H9 (cell line): ENCODE measurements at regions not wholly inside any gene's neighbourhood (a gene's known extent, or its start where the extent isn't known, plus 50 kb on each side); places are given as distances from the start of the nearest gene placed in this dataset.

Experiments used
- DNase-seq: peaks from one replicate; pipeline ENCODE4 v3.0.0-alpha.2; 2017
- H2AFZ ChIP-seq: one replicate; pipeline ENCODE4 v1.6.1; 2013; ENCODE audit warnings: mild to moderate bottlenecking, low read length, control low read depth, moderate library complexity
- H2AK5ac ChIP-seq: 2 replicates; pipeline ENCODE4 v1.6.1; 2013; ENCODE audit warnings: low read length, control low read depth, mixed read lengths; ENCODE audit not compliant: insufficient read length
- H2BK120ac ChIP-seq: one replicate; pipeline ENCODE4 v1.6.1; 2013; ENCODE audit warnings: low read depth, mild to moderate bottlenecking, low read length, control low read depth, inconsistent platforms; ENCODE audit not compliant: poor library complexity, severe bottlenecking
- H2BK12ac ChIP-seq: 2 replicates; pipeline ENCODE4 v1.6.1; 2013; ENCODE audit warnings: low read length, control low read depth, mixed read lengths, low read depth; ENCODE audit not compliant: insufficient read length
- H2BK15ac ChIP-seq: 2 replicates; pipeline ENCODE4 v1.6.1; 2013; ENCODE audit warnings: low read depth, low read length, control low read depth
- H2BK20ac ChIP-seq: one replicate; pipeline ENCODE4 v1.6.1; 2013; ENCODE audit warnings: low read depth, mild to moderate bottlenecking, low read length, control low read depth, inconsistent platforms; ENCODE audit not compliant: poor library complexity, severe bottlenecking
- H2BK5ac ChIP-seq: 2 replicates; pipeline ENCODE4 v1.6.1; 2013; ENCODE audit warnings: low read length, control low read depth, mixed read lengths; ENCODE audit not compliant: insufficient read length
- H3K14ac ChIP-seq: 2 replicates; pipeline ENCODE4 v1.6.1; 2013; ENCODE audit warnings: low read length, control low read depth; ENCODE audit not compliant: insufficient read depth
- H3K18ac ChIP-seq: 2 replicates; pipeline ENCODE4 v1.6.1; 2013; ENCODE audit warnings: low read depth, mild to moderate bottlenecking, mixed read lengths, low read length, control low read depth; ENCODE audit not compliant: insufficient read length
- H3K23ac ChIP-seq: 2 replicates; pipeline ENCODE4 v1.6.1; 2013; ENCODE audit warnings: low read length, control low read depth, mixed read lengths, low read depth; ENCODE audit not compliant: insufficient read length
- H3K23me2 ChIP-seq: 2 replicates; pipeline ENCODE4 v1.6.1; 2013; ENCODE audit warnings: low read depth, mild to moderate bottlenecking, mixed read lengths, low read length, control low read depth; ENCODE audit not compliant: insufficient read length, poor library complexity, severe bottlenecking
- H3K27ac ChIP-seq: 2 replicates; pipeline ENCODE4 v1.5.1; 2013; ENCODE audit warnings: low read length, control low read depth, mixed read lengths, low read depth; ENCODE audit not compliant: insufficient read length
- H3K27me3 ChIP-seq: 2 replicates; pipeline ENCODE4 v1.6.1; 2013; ENCODE audit warnings: low read length, control low read depth, inconsistent platforms; ENCODE audit not compliant: insufficient read depth
- H3K4ac ChIP-seq: 2 replicates; pipeline ENCODE4 v1.6.1; 2013; ENCODE audit warnings: low read depth, mild to moderate bottlenecking, control low read depth, inconsistent platforms, low read length, moderate library complexity
- H3K4me1 ChIP-seq: 2 replicates; pipeline ENCODE4 v1.6.1; 2013; ENCODE audit warnings: low read length, control low read depth, inconsistent platforms; ENCODE audit not compliant: insufficient read depth
- H3K4me2 ChIP-seq: 2 replicates; pipeline ENCODE4 v1.6.1; 2013; ENCODE audit warnings: low read length, control low read depth, mixed read lengths; ENCODE audit not compliant: insufficient read length, insufficient read depth
- H3K56ac ChIP-seq: 2 replicates; pipeline ENCODE4 v1.6.1; 2013; ENCODE audit warnings: low read depth, mild to moderate bottlenecking, mixed read lengths, low read length, control low read depth; ENCODE audit not compliant: insufficient read length
- H3K79me1 ChIP-seq: 2 replicates; pipeline ENCODE4 v1.6.1; 2013; ENCODE audit warnings: low read depth, mild to moderate bottlenecking, moderate library complexity, low read length, control low read depth, inconsistent platforms; ENCODE audit not compliant: insufficient read depth, poor library complexity, severe bottlenecking
- H3K79me2 ChIP-seq: 2 replicates; pipeline ENCODE4 v1.6.1; 2013; ENCODE audit warnings: low read length, control low read depth, inconsistent platforms; ENCODE audit not compliant: insufficient read depth
- H3K9ac ChIP-seq: 2 replicates; pipeline ENCODE4 v1.6.1; 2013; ENCODE audit warnings: low read length, control low read depth, mixed read lengths; ENCODE audit not compliant: insufficient read length; ENCODE audit errors: extremely low read depth
- H3K9me3 ChIP-seq: one replicate; pipeline ENCODE4 v1.6.1; 2013; ENCODE audit warnings: low read depth, low read length, inconsistent platforms; ENCODE audit not compliant: control insufficient read depth
- H3T11ph ChIP-seq: one replicate; pipeline ENCODE4 v1.6.1; 2013; ENCODE audit warnings: mild to moderate bottlenecking, low read length, control low read depth, inconsistent platforms
- H4K20me1 ChIP-seq: one replicate; pipeline ENCODE4 v1.6.1; 2013; ENCODE audit not compliant: control insufficient read depth, insufficient read length, insufficient read depth
- H4K5ac ChIP-seq: 2 replicates; pipeline ENCODE4 v1.6.1; 2013; ENCODE audit warnings: low read depth, mild to moderate bottlenecking, mixed read lengths, low read length, control low read depth; ENCODE audit not compliant: insufficient read length
- H4K8ac ChIP-seq: replicated peaks from 2 replicates; pipeline ENCODE4 v1.6.1; 2013; ENCODE audit warnings: low read length, control low read depth, mixed read lengths, low read depth; ENCODE audit not compliant: insufficient read length
- H4K91ac ChIP-seq: 2 replicates; pipeline ENCODE4 v1.6.1; 2013; ENCODE audit warnings: low read depth, mild to moderate bottlenecking, moderate library complexity, mixed read lengths, low read length, control low read depth; ENCODE audit not compliant: insufficient read length
- H3K27ac Mint-ChIP-seq, 3 experiments: 2 replicates in 2 of 3; 3 replicates in 1 of 3; pipeline ENCODE4 v1.8.0; 2020 to 2021; ENCODE audit warnings: mixed read lengths in 3 of 3, mild to moderate bottlenecking in 1 of 3, moderate library complexity in 1 of 3
- H3K27me3 Mint-ChIP-seq: 2 replicates; pipeline ENCODE4 v1.8.0; 2021; ENCODE audit warnings: low read depth, mild to moderate bottlenecking, moderate library complexity, mixed read lengths
- H3K36me3 Mint-ChIP-seq, 3 experiments: 2 replicates in 2 of 3; 3 replicates in 1 of 3; pipeline ENCODE4 v1.8.0; 2020 to 2021; ENCODE audit warnings: low read depth in 3 of 3, mixed read lengths in 3 of 3; ENCODE audit not compliant: insufficient read depth in 1 of 3
- H3K4me1 Mint-ChIP-seq, 2 experiments: 2 replicates each; pipeline ENCODE4 v1.8.0; 2020; ENCODE audit warnings: mixed read lengths in 2 of 2
- H3K4me3 Mint-ChIP-seq, 2 experiments: 2 replicates in 1 of 2; 3 replicates in 1 of 2; pipeline ENCODE4 v1.8.0; 2020 to 2021; ENCODE audit warnings: mild to moderate bottlenecking in 2 of 2, mixed read lengths in 2 of 2, moderate library complexity in 1 of 2
- H3K9me3 Mint-ChIP-seq, 2 experiments: 2 replicates in 1 of 2; 3 replicates in 1 of 2; pipeline ENCODE4 v1.8.0; 2020; ENCODE audit warnings: mild to moderate bottlenecking in 2 of 2, mixed read lengths in 2 of 2, moderate library complexity in 1 of 2
- CTCF ChIP-seq: fragments of 200-600 bp; sonication (generic); conservative IDR thresholded peaks from 3 replicates; pipeline ENCODE4 v1.8.0; 2021; ENCODE audit warnings: antibody characterized with exemption, mild to moderate bottlenecking
- WGBS: extraction: QIAGEN DNeasy Blood & Tissue Kit; methylation state at CpG from one replicate; pipeline ENCODE4 v1.1.7; 2013; ENCODE audit warnings: missing lambda C conversion rate, low lambda C conversion rate, mixed read lengths; ENCODE audit not compliant: insufficient read length; ENCODE audit errors: extremely low coverage; 5-methylcytosine and 5-hydroxymethylcytosine counted together

GRCh38 chr9:78806492-78807160, 509.7 kb downstream of the PSAT1 start:
- Histone ChIP-seq H3K4me2 (no peak overlapping the region), H3K27me3 (no peaks in the 10 kb centered on the region), H3T11ph (no peak overlapping the region), H2AFZ (no peak overlapping the region), H3K79me2 (no peaks in the 10 kb centered on the region), H4K91ac (no peak overlapping the region), H3K9ac (no peak overlapping the region), H2BK12ac (no peak overlapping the region), H3K14ac (no peak overlapping the region), H2BK15ac (no peak overlapping the region), H3K4ac (no peak overlapping the region), H3K27ac (no peak overlapping the region), H3K9me3 (no peaks in the 10 kb centered on the region), H3K79me1 (no peaks in the 10 kb centered on the region), H2AK5ac (no peak overlapping the region), H2BK120ac (no peak overlapping the region), H4K8ac (no peak overlapping the region), H3K56ac (no peak overlapping the region), H3K23me2 (no peaks in the 10 kb centered on the region), H3K23ac (no peak overlapping the region), H2BK20ac (no peak overlapping the region), H4K5ac (no peak overlapping the region), H4K20me1 (no peaks in the 10 kb centered on the region), H3K4me1 (no peaks in the 10 kb centered on the region), H3K18ac (no peak overlapping the region), H2BK5ac (no peak overlapping the region)
- no peaks in the 10 kb centered on the region for H3K27me3 Mint-ChIP-seq
- no peak for TF ChIP-seq CTCF
- H3K4me1 Mint-ChIP-seq: peaks cover 4% of the 10 kb centered on the region in 2 experiments; a peak in 3 of 4 replicates
- no CpG with 5 or more reads among the region's 4 CpGs for WGBS
- DNase-seq: no peak
- H3K36me3 Mint-ChIP-seq: no peaks in the 10 kb centered on the region
- no peak overlapping the region for H3K27ac Mint-ChIP-seq
- no peak overlapping the region for H3K4me3 Mint-ChIP-seq
- no peaks in the 10 kb centered on the region for H3K9me3 Mint-ChIP-seq
